ENCODE measurements at regions not wholly inside any gene's neighbourhood (a gene's known extent, or its start where the extent isn't known, plus 50 kb on each side); places are given as distances from the start of the nearest gene placed in this dataset.

DNA sequence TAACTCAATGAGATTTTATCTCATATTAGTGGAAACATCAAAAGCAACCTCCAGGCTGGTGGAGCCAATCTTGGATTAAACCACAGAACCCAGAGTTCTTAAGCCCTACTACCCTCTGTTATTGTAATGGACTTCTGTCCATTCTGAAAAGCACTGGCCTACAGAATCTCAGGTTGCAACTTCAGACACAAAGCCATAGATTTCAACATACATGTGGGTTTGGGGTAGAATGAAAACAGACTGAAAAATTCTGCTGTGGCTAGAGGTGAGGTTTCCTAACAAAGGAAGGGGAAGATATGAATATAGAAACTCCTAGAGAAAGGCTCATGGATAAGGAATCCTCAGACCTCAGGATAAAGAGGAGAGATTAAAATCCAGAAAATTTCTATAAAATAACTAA is 569.8 kb upstream of the RIOK2 start:
- TF ChIP-seq, protein P1, sequence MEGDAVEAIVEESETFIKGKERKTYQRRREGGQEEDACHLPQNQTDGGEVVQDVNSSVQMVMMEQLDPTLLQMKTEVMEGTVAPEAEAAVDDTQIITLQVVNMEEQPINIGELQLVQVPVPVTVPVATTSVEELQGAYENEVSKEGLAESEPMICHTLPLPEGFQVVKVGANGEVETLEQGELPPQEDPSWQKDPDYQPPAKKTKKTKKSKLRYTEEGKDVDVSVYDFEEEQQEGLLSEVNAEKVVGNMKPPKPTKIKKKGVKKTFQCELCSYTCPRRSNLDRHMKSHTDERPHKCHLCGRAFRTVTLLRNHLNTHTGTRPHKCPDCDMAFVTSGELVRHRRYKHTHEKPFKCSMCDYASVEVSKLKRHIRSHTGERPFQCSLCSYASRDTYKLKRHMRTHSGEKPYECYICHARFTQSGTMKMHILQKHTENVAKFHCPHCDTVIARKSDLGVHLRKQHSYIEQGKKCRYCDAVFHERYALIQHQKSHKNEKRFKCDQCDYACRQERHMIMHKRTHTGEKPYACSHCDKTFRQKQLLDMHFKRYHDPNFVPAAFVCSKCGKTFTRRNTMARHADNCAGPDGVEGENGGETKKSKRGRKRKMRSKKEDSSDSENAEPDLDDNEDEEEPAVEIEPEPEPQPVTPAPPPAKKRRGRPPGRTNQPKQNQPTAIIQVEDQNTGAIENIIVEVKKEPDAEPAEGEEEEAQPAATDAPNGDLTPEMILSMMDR (IDR thresholded peaks at IDR 0.05; ENCODE audit: low read depth, low read length, missing input control) = no peak
- TF ChIP-seq GABPA (IDR thresholded peaks at IDR 0.05 in 1 of 2, conservative IDR thresholded peaks at IDR 0.05 in 1 of 2) (no peak), RXRA (IDR thresholded peaks at IDR 0.05) (no peak), SP1 (IDR thresholded peaks at IDR 0.05) (no peak), RAD21 (IDR thresholded peaks at IDR 0.05) (no peak), FOXA1 (IDR thresholded peaks at IDR 0.05) (no peak), EGR1 (IDR thresholded peaks at IDR 0.05; ENCODE audit: low read depth in 2 of 2) (no peak), REST (IDR thresholded peaks at IDR 0.05) (no peak), HNF4A (conservative IDR thresholded peaks at IDR 0.05) (no peak), HNF4G (IDR thresholded peaks at IDR 0.05) (no peak), NR2F2 (IDR thresholded peaks at IDR 0.05) (no peak), ATF3 (IDR thresholded peaks at IDR 0.05) (no peak)
- TF ChIP-seq, protein P2, sequence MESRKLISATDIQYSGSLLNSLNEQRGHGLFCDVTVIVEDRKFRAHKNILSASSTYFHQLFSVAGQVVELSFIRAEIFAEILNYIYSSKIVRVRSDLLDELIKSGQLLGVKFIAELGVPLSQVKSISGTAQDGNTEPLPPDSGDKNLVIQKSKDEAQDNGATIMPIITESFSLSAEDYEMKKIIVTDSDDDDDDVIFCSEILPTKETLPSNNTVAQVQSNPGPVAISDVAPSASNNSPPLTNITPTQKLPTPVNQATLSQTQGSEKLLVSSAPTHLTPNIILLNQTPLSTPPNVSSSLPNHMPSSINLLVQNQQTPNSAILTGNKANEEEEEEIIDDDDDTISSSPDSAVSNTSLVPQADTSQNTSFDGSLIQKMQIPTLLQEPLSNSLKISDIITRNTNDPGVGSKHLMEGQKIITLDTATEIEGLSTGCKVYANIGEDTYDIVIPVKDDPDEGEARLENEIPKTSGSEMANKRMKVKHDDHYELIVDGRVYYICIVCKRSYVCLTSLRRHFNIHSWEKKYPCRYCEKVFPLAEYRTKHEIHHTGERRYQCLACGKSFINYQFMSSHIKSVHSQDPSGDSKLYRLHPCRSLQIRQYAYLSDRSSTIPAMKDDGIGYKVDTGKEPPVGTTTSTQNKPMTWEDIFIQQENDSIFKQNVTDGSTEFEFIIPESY (IDR thresholded peaks at IDR 0.05) = no peak
- TF ChIP-seq, protein P3, sequence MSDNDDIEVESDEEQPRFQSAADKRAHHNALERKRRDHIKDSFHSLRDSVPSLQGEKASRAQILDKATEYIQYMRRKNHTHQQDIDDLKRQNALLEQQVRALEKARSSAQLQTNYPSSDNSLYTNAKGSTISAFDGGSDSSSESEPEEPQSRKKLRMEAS (IDR thresholded peaks at IDR 0.05) = no peak

All from liver (tissue), 3 donors.